ENCODE measurements at regions not wholly inside any gene's neighbourhood (a gene's known extent, or its start where the extent isn't known, plus 50 kb on each side); places are given as distances from the start of the nearest gene placed in this dataset.
A peak's percentile ranks its signal among the peaks of the same experiment; 100 is the strongest.

GRCh38 chr10:128318913-128319312 is 192.7 kb upstream of the MKI67 start:
- DNase-seq: no peak

GRCh38 chr10:128322106-128322505 is 195.9 kb upstream of the MKI67 start:
- DNase-seq: no peak

GRCh38 chr10:128322950-128323349 is 196.7 kb upstream of the MKI67 start:
- DNase-seq: no peak

GRCh38 chr10:128324058-128324827 is 198.0 kb upstream of the MKI67 start:
- DNase-seq: peak; percentile 3

GRCh38 chr10:128325788-128326187 is 199.6 kb upstream of the MKI67 start:
- DNase-seq: no peak

- DNase-seq: no peak
Measured at GRCh38 chr10:128326251-128326650, 200.0 kb upstream of the MKI67 start.

GRCh38 chr10:128326851-128327250 is 200.6 kb upstream of the MKI67 start:
- DNase-seq: no peak

GRCh38 chr10:128336401-128336800 is 210.2 kb upstream of the MKI67 start:
- no peak for DNase-seq

GRCh38 chr10:128337860-128338378 is 211.7 kb upstream of the MKI67 start:
- DNase-seq: no peak

- DNase-seq: no peak
Measured at GRCh38 chr10:128338951-128339350, 212.7 kb upstream of the MKI67 start.

GRCh38 chr10:128339753-128340152 is 213.5 kb upstream of the MKI67 start:
- no peak for DNase-seq

- DNase-seq: no peak
Measured at GRCh38 chr10:128345353-128345752, 219.1 kb upstream of the MKI67 start.

- DNase-seq: no peak
Measured at GRCh38 chr10:128360783-128361182, 234.6 kb upstream of the MKI67 start.

GRCh38 chr10:128361487-128361886 is 235.3 kb upstream of the MKI67 start:
- DNase-seq: no peak

- DNase-seq: no peak
Measured at GRCh38 chr10:128362514-128362913, 236.3 kb upstream of the MKI67 start.

- no peak for DNase-seq
Measured at GRCh38 chr10:128364631-128365030, 238.4 kb upstream of the MKI67 start.

- no peak for DNase-seq
Measured at GRCh38 chr10:128365156-128365725, 239.0 kb upstream of the MKI67 start.

- DNase-seq: no peak
Measured at GRCh38 chr10:128367807-128368206, 241.6 kb upstream of the MKI67 start.

GRCh38 chr10:128369101-128369650 is 243.0 kb upstream of the MKI67 start:
- DNase-seq: no peak

- DNase-seq: no peak
Measured at GRCh38 chr10:128373071-128373749, 247.0 kb upstream of the MKI67 start.

- no peak for DNase-seq
Measured at GRCh38 chr10:128373831-128374230, 247.6 kb upstream of the MKI67 start.

- DNase-seq: no peak
Measured at GRCh38 chr10:128375171-128375570, 248.9 kb upstream of the MKI67 start.

GRCh38 chr10:128377364-128377987 is 251.3 kb upstream of the MKI67 start:
- no peak for DNase-seq
